ENCODE measurements at regions not wholly inside any gene's neighbourhood (a gene's known extent, or its start where the extent isn't known, plus 50 kb on each side); places are given as distances from the start of the nearest gene placed in this dataset.

- intact Hi-C loops (cut with micrococcal nuclease) = no loop called here
These were observed 396.5 kb upstream of the MKI67 start for GRCh38 chr10:128522551-128523308.

- intact Hi-C loops (cut with micrococcal nuclease) = no loop called here
These were observed 399.2 kb upstream of the MKI67 start for GRCh38 chr10:128525444-128525843.

GRCh38 chr10:128525936-128526335, 399.7 kb upstream of the MKI67 start:
- intact Hi-C loops (cut with micrococcal nuclease) = no loop called here

GRCh38 chr10:128526791-128527375, 400.7 kb upstream of the MKI67 start:
- intact Hi-C loops (cut with micrococcal nuclease) = no loop called here

- intact Hi-C loops (cut with micrococcal nuclease) = no loop called here
These were observed 401.5 kb upstream of the MKI67 start for GRCh38 chr10:128527711-128528110.

- intact Hi-C loops (cut with micrococcal nuclease) = no loop called here
These were observed 401.9 kb upstream of the MKI67 start for GRCh38 chr10:128528167-128528566.

- intact Hi-C loops (cut with micrococcal nuclease) = no loop called here
These were observed 402.6 kb upstream of the MKI67 start for GRCh38 chr10:128528781-128529180.

- intact Hi-C loops (cut with micrococcal nuclease) = no loop called here
These were observed 403.0 kb upstream of the MKI67 start for GRCh38 chr10:128529225-128529624.

- intact Hi-C loops (cut with micrococcal nuclease) = no loop called here
These were observed 404.1 kb upstream of the MKI67 start for GRCh38 chr10:128530301-128530700.

- intact Hi-C loops (cut with micrococcal nuclease) = no loop called here
These were observed 404.7 kb upstream of the MKI67 start for GRCh38 chr10:128530946-128531345.

- intact Hi-C loops (cut with micrococcal nuclease) = no loop called here
These were observed 408.5 kb upstream of the MKI67 start for GRCh38 chr10:128534686-128535085.

- intact Hi-C loops (cut with micrococcal nuclease) = no loop called here
These were observed 410.0 kb upstream of the MKI67 start for GRCh38 chr10:128536259-128536658.

GRCh38 chr10:128537834-128538330, 411.7 kb upstream of the MKI67 start:
- intact Hi-C loops (cut with micrococcal nuclease) = no loop called here

- intact Hi-C loops (cut with micrococcal nuclease) = no loop called here
These were observed 412.4 kb upstream of the MKI67 start for GRCh38 chr10:128538671-128539070.

GRCh38 chr10:128539510-128540127, 413.4 kb upstream of the MKI67 start:
- intact Hi-C loops (cut with micrococcal nuclease) = no loop called here

- intact Hi-C loops (cut with micrococcal nuclease) = no loop called here
These were observed 414.0 kb upstream of the MKI67 start for GRCh38 chr10:128540128-128540762.

GRCh38 chr10:128540781-128541761, 414.8 kb upstream of the MKI67 start:
- intact Hi-C loops (cut with micrococcal nuclease) = no loop called here

- intact Hi-C loops (cut with micrococcal nuclease) = no loop called here
These were observed 415.8 kb upstream of the MKI67 start for GRCh38 chr10:128541926-128542475.

- intact Hi-C loops (cut with micrococcal nuclease) = no loop called here
These were observed 416.4 kb upstream of the MKI67 start for GRCh38 chr10:128542659-128543058.

- intact Hi-C loops (cut with micrococcal nuclease) = no loop called here
These were observed 416.9 kb upstream of the MKI67 start for GRCh38 chr10:128543151-128543550.

- intact Hi-C loops (cut with micrococcal nuclease) = no loop called here
These were observed 419.0 kb upstream of the MKI67 start for GRCh38 chr10:128545216-128545615.
